H1 (cell line): ENCODE measurements at regions not wholly inside any gene's neighbourhood (a gene's known extent, or its start where the extent isn't known, plus 50 kb on each side); places are given as distances from the start of the nearest gene placed in this dataset.

Experiments
- CTBP2 ChIP-seq: IDR thresholded peaks from 2 replicates; pipeline ENCODE4 v1.7.0; 2011; ENCODE audit warnings: borderline replicate concordance, mild to moderate bottlenecking, moderate library complexity, mixed read lengths, low read length; ENCODE audit not compliant: insufficient read depth, insufficient read length
- HDAC6 ChIP-seq: IDR thresholded peaks from one replicate; pipeline ENCODE4 v1.7.1; 2012; ENCODE audit warnings: low read depth, mild to moderate bottlenecking, inconsistent platforms, low read length, moderate library complexity
- JUND ChIP-seq: IDR thresholded peaks from 2 replicates; pipeline ENCODE4 v1.6.1; 2011; ENCODE audit warnings: mild to moderate bottlenecking, improper control_type of control experiment, low read length
- KDM4A ChIP-seq: IDR thresholded peaks from one replicate; pipeline ENCODE4 v1.7.1; 2012; ENCODE audit warnings: low read depth, mild to moderate bottlenecking, moderate library complexity, low read length, inconsistent platforms; ENCODE audit not compliant: severe bottlenecking
- SAP30 ChIP-seq: fragments of 300-600 bp; sonication (generic); IDR thresholded peaks from 2 replicates; pipeline ENCODE4 v1.7.1; 2012; ENCODE audit warnings: low read length, moderate library complexity, mild to moderate bottlenecking, inconsistent platforms; ENCODE audit not compliant: insufficient read depth, insufficient replicate concordance
- YY1 ChIP-seq: IDR thresholded peaks from 2 replicates; pipeline ENCODE4 v1.6.1; 2011; ENCODE audit warnings: low read depth, mild to moderate bottlenecking, low read length
- TF ChIP-seq, protein P1 (sequence below): IDR thresholded peaks from 2 replicates; pipeline ENCODE4 v1.6.1; 2011; ENCODE audit warnings: low read length, improper control_type of control experiment

DNA sequence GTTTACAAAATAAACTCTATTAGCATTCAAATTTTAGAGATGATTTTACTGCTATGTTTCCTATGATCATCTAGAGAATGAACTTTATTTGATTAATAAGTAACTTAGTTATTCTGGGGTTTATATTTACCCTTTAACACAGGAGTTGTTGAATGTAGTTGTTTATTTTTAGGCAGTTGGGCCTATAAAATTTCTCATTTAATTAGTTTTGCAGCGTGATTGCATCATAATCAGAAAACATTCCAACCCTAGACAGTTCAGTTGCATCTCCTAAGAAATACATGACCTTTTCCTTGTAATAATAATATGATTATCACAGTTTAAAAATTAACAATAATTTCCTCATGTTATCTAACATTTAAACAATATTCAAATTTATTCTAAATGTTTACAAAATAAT, 224.7 kb upstream of the CDH7 start (continued):
- no peak for TF ChIP-seq CTBP2
- no peak for TF ChIP-seq KDM4A
- TF ChIP-seq HDAC6: no peak
- TF ChIP-seq YY1: no peak
- no peak for TF ChIP-seq SAP30
- TF ChIP-seq, protein P1, sequence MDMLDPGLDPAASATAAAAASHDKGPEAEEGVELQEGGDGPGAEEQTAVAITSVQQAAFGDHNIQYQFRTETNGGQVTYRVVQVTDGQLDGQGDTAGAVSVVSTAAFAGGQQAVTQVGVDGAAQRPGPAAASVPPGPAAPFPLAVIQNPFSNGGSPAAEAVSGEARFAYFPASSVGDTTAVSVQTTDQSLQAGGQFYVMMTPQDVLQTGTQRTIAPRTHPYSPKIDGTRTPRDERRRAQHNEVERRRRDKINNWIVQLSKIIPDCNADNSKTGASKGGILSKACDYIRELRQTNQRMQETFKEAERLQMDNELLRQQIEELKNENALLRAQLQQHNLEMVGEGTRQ: no peak
- TF ChIP-seq JUND: no peak
